Neutrophil (primary cell): ENCODE measurements at regions not wholly inside any gene's neighbourhood (a gene's known extent, or its start where the extent isn't known, plus 50 kb on each side); places are given as distances from the start of the nearest gene placed in this dataset.

Source experiments
- H3K27ac ChIP-seq: fragments of 200-600 bp; sonication (generic); 2 replicates; pipeline ENCODE4 v1.5.1; 2016; ENCODE audit warnings: mild to moderate bottlenecking, moderate library complexity
- H3K27me3 ChIP-seq: fragments of 200-600 bp; sonication (generic); 2 replicates; pipeline ENCODE4 v1.6.0; 2016; ENCODE audit warnings: mild to moderate bottlenecking
- H3K36me3 ChIP-seq: fragments of 200-600 bp; sonication (generic); 2 replicates; pipeline ENCODE4 v1.5.1; 2017
- H3K4me1 ChIP-seq, 2 experiments: fragments of 200-600 bp in 1 of 2; sonication (generic) in 1 of 2; 1 replicate in 1 of 2; 2 replicates in 1 of 2; pipeline versions ENCODE4 v1.5.1 to v1.6.1; 2013 to 2016; ENCODE audit warnings: low read depth in 1 of 2, low read length in 1 of 2, mild to moderate bottlenecking in 1 of 2, moderate library complexity in 1 of 2; ENCODE audit not compliant: control insufficient read depth in 1 of 2, insufficient read depth in 1 of 2
- H3K4me3 ChIP-seq, 2 experiments: fragments of 200-600 bp in 1 of 2; sonication (generic) in 1 of 2; 1 replicate in 1 of 2; 2 replicates in 1 of 2; pipeline ENCODE4 v1.5.1; 2013 to 2016; ENCODE audit warnings: low read depth in 1 of 2, low read length in 1 of 2, mild to moderate bottlenecking in 1 of 2, moderate library complexity in 1 of 2
- H3K9me3 ChIP-seq: fragments of 200-600 bp; sonication (generic); 2 replicates; pipeline ENCODE4 v1.5.1; 2016
- TF ChIP-seq, protein P1 (sequence below): fragments of 200-600 bp; sonication (generic); IDR thresholded peaks from 2 replicates; pipeline ENCODE4 v1.5.1; 2016; ENCODE audit warnings: antibody characterized with exemption

GRCh38 chr5:167888393-167888792, 403.1 kb upstream of the WWC1 start:
- H3K27me3 ChIP-seq, result no peaks in the 10 kb centered on the region
- H3K4me1 ChIP-seq, result no peaks in the 10 kb centered on the region
- no peaks in the 10 kb centered on the region for H3K9me3 ChIP-seq
- no peaks in the 10 kb centered on the region for H3K36me3 ChIP-seq
- no peak overlapping the region for H3K4me3 ChIP-seq
- TF ChIP-seq, protein P1, sequence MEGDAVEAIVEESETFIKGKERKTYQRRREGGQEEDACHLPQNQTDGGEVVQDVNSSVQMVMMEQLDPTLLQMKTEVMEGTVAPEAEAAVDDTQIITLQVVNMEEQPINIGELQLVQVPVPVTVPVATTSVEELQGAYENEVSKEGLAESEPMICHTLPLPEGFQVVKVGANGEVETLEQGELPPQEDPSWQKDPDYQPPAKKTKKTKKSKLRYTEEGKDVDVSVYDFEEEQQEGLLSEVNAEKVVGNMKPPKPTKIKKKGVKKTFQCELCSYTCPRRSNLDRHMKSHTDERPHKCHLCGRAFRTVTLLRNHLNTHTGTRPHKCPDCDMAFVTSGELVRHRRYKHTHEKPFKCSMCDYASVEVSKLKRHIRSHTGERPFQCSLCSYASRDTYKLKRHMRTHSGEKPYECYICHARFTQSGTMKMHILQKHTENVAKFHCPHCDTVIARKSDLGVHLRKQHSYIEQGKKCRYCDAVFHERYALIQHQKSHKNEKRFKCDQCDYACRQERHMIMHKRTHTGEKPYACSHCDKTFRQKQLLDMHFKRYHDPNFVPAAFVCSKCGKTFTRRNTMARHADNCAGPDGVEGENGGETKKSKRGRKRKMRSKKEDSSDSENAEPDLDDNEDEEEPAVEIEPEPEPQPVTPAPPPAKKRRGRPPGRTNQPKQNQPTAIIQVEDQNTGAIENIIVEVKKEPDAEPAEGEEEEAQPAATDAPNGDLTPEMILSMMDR, result no peak
- H3K27ac ChIP-seq, result no peak overlapping the region

DNA sequence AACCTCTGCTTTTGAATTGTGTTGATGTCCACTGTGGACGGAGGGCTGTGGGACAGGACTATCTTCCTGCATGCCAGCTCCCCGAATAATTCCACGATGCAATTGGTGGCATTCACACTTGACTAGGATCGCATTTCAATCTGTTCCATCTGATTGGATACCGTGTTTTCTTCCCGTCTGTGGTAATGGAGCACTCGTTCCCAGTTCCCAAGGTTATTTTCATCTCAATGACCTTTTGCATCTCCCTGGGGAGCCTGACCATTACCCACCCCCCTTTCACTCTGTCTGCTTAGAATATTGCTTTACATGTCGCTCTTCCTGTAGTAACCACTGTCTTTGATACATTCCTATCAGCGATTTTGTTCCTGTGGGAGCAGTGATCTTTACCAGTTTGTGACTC, 402.2 kb upstream of the WWC1 start:
- H3K4me3 ChIP-seq, result no peak overlapping the region
- H3K27me3 ChIP-seq, result no peaks in the 10 kb centered on the region
- H3K27ac ChIP-seq, result no peak overlapping the region
- H3K4me1 ChIP-seq, result no peaks in the 10 kb centered on the region
- H3K9me3 ChIP-seq, result no peaks in the 10 kb centered on the region
- TF ChIP-seq, protein P1, result no peak
- H3K36me3 ChIP-seq, result no peaks in the 10 kb centered on the region

- Histone ChIP-seq H3K4me3 (no peak overlapping the region), H3K27ac (no peak overlapping the region), H3K27me3 (no peaks in the 10 kb centered on the region), H3K9me3 (no peaks in the 10 kb centered on the region), H3K4me1 (no peaks in the 10 kb centered on the region), H3K36me3 (no peaks in the 10 kb centered on the region)
- TF ChIP-seq, protein P1, result no peak
Observed at GRCh38 chr5:167892352-167893115, 398.9 kb upstream of the WWC1 start.

DNA sequence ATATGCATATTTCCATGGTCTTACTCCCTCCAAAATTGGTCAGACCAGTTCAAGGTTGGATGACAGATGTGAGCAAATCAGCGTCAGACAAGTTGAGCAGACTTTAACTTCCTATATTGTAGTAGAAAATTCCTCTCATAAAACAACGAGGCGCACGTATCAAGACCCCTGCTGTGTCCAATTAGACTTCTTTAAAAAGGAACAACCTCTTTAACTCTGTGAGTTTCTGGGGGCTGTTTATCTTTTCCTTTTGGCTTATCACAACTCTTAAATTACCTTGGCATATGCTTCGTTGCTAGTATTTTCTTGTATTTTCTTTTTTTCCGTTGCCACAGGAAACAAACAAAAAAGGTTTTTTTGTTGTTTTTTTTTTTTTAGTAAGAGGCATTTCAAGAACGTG, 398.2 kb upstream of the WWC1 start:
- Histone ChIP-seq H3K36me3 (no peaks in the 10 kb centered on the region), H3K27ac (no peak overlapping the region), H3K4me3 (no peak overlapping the region), H3K9me3 (no peaks in the 10 kb centered on the region), H3K27me3 (no peaks in the 10 kb centered on the region), H3K4me1 (no peaks in the 10 kb centered on the region)
- TF ChIP-seq, protein P1, result no peak

- Histone ChIP-seq H3K27ac (no peak overlapping the region), H3K27me3 (no peaks in the 10 kb centered on the region), H3K4me3 (no peak overlapping the region), H3K4me1 (no peaks in the 10 kb centered on the region), H3K36me3 (no peaks in the 10 kb centered on the region), H3K9me3 (no peaks in the 10 kb centered on the region)
- TF ChIP-seq, protein P1, result no peak
Observed at GRCh38 chr5:167894631-167895472, 396.6 kb upstream of the WWC1 start.
